DLD1 (cell line): ENCODE measurements at regions not wholly inside any gene's neighbourhood (a gene's known extent, or its start where the extent isn't known, plus 50 kb on each side); places are given as distances from the start of the nearest gene placed in this dataset.
"Not testable (repeated sequence)": the region's sequence is repeated elsewhere in the genome, so short reads cannot be mapped to it uniquely, and the experiment has no call there.

Source experiments
- in situ Hi-C: cut with HindIII; loops from 2 replicates; pipeline ENCODE4 v1.10.0; 2017; ENCODE audit warnings: low sequenced_read_pairs

DNA sequence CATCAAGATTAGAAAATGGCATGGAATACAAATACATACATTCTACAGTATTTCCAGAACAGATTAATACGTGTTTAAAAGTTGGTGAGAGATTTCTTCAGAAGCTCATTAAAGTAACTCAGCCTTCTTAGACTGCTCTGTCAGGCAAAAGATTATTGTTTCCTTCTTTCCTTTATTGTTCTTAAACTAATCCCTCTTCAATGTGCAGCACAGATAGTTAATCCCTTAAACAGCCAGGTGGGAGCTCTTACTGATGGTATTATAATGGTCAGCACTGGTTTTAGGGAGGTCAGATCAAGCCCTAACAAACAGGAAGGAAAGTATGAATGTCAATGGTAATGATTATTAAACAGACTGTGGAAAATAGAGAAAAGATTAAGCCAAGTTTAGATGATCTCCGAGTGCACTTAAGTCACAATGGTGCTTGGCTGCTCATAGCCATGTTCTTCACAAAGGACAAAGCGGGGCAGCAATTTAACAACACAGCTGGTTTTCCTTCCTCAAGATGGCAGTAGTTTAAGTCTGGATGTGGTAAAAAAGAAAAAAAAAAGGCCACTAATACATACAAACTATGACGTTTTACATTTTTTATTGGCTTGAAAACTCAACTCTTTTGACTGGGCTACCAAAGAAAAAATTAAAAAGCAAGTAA is 992.6 kb downstream of the PCDH9 start:
- in situ Hi-C loops = no loop called here

DNA sequence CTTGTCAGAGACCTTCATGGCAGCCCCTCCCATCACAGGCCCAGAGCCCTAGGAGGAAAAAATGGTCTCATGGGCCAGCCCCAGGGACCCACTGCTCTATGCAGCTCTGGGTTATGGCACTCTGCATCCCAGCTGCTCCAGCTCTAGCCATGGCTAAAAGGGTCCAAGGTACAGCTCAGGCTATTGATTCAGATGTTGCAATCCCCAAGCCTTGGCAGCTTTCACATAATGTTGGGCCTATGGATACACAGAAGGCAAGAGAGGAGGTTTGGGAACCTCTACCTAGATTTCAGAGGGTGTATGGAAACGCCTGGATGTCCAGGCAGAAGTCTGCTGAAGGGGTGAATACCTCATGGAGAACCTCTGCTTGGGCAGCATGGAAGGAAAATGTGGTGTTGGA is 996.0 kb downstream of the PCDH9 start:
- in situ Hi-C loops = no loop called here

DNA sequence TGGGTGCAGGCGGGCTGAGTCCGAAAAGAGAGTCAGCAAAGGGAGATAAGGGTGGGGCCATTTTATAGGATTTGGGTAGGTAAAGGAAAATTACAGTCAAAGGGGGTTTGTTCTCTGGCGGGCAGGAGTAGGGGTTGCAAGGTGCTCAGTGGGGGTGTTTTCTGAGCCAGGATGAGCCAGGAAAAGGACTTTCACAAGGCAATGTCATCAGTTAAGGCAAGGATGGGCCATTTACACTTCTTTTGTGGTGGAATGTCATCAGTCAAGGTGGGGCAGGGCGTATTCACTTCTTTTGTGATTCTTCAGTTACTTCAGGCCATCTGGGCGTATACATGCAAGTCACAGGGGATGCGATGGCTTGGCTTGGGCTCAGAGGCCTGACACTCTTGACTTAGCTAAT is 998.2 kb downstream of the PCDH9 start:
- in situ Hi-C loops = not testable (repeated sequence)

DNA sequence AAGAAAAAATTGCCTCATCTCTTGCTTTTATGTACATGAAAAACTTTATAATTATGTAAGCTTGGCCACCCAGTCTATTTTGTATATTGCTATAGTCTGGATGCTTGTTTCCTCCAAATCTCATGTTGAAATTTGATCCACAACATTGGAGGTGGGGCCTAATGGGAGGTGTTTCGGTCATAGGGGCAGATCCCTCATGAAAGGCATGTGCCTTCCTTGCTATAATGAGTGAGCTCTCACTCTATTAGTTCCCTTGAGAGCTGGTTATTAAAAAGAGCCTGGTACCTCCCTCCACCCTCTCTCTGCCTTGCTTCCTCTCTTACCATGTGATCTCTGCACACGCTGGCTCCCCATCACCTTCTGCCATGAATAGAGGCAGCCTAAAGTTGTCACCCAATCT is 1005.1 kb downstream of the PCDH9 start:
- in situ Hi-C loops = no loop called here

DNA sequence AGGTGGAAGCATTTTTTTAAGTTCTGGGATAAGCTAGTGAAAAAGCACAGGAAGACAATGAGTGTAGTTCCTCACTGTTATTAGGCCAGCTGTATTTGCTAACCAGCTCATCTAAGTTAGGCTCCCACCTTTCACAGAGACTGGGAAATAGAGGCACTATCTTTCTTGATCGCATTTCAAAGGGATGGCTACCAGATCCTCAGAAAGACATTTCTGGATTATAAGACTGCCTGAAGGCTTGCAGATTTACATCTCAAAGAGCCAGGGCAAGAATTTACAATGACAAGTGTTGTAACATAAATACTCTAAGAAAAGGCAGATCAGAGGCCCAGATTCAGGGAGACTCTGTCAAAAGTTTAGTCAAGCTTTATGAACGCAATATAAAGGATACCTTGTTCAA is 1005.5 kb downstream of the PCDH9 start:
- in situ Hi-C loops = no loop called here

DNA sequence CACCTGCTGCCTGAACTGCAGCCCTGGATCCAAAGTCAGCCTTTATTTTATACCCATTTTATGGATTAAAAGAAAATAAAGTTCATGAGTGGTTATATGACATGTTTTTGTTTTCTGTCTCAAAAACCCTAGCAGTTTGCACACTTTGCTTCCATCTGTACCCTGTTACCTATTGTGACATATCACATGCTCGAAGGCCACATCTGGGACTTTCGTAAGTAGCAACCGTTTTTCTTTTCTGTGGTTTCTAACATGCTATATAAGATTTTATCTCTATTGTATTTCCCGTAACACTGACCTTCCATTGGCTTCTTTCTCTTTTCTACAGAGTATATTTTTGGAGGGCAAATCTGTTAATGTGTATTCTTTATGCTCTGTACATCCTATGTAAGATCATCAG is 1007.2 kb downstream of the PCDH9 start:
- in situ Hi-C loops = no loop called here

DNA sequence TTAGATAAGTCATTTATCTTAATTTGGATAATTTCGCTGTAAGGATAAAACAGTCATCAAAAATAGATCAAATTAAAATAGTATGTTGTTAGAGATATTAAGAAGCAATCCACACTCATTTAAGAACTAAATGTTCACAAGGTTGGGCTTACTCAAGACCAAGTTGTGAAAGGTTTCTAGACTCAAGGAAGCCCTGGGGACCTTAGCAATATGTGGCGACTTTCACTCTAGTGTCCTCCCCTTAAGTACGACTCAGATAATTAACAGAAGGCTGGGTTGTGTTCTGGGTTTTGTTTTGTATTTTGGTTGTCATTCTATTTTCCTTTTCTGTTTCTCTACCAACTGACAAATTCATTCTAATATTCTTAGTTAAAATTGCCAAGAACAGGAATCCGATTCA is 1008.0 kb downstream of the PCDH9 start:
- in situ Hi-C loops = no loop called here

DNA sequence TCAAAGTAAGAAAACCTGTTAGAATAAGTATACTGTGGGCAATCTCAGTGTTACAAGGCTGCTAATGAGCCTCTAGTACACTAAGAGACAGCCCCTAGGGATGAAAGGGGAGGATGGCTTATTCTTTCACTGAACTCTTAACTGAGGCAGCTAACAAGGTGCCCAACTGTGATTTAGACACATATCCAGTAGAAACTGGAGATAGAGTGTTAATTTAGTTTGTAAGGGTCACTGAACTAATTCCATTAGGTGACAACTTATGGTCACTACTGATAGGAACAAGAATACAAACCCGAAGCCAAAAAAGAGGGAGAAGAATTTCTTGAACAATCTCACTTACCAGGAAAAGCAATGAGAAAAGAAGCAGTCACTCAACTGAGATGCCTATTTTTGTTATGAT is 1010.6 kb downstream of the PCDH9 start:
- in situ Hi-C loops = no loop called here

DNA sequence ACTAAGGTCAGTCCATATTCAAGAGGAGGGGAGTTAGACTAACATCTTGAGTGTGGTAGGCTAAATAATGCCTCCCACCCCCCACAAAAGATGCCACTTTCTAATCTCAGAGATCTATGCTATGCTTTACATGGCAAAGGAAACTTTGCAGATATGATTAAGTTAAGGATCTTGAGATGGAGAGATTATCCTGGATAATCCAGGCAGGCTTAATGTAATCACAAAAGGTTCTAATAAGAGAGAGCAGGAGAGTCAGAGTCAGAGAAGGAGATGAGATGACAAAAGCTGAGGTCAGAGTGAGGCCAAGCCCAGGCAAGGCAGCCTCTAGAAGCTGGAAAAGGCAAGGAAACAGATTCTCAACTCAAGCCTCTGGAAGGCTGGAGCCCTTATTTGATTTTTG is 1011.6 kb downstream of the PCDH9 start:
- in situ Hi-C loops = no loop called here

DNA sequence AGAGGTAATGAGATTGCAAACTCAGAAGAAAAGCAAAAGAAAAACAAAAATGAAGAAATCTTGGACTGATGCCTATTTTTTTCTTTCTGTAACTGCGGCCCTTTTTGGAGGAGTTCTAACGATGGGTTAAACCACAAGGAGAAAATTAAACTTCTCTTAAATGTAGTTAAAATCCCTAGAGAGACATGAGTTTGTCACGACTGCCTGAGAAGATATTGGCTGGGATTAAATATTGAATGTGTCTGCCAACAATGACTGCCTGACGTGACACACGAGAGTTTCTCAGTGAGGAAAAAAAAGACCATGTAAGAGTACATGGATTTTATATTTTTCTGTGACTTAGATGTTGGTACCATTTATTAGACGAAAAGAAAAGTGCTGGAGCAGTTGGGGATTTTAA is 1013.4 kb downstream of the PCDH9 start:
- in situ Hi-C loops = no loop called here

DNA sequence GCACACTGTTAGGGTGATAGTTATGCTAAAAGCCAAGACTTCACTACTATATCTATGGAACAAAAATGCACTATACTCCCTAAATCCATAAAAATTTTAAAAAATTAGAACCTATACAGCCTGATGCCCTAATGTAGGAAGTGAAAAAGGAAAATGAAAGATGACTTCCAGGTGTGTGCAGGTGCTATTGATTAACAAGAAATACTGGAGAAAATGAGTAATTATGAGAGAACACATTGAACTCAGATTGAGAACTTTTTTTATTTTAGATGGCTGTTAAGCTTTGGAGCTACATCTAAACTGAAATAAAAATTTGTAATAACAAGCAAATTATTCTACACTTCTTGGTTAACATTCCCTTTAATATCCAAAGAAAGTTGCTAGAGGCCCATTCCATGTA is 1015.7 kb downstream of the PCDH9 start:
- in situ Hi-C loops = no loop called here

DNA sequence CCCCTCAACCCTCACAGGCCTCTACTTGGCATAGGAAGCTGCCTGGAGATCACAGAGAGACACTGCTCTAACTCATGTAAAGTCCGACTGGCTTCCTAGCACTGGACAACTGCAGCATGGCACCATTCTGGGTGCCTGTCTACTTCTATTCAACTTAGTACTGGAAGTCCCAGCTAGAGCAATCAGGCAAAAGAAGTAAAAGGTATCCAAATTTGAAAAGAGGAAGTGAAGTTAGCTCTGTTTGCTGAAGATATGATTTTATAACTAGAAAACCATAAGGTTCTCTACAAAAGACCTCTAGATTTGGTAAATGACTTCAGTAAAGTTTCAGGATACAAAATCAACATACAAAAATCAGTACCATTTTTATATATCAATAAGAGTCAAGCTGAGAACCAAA is 1017.6 kb downstream of the PCDH9 start:
- in situ Hi-C loops = no loop called here

DNA sequence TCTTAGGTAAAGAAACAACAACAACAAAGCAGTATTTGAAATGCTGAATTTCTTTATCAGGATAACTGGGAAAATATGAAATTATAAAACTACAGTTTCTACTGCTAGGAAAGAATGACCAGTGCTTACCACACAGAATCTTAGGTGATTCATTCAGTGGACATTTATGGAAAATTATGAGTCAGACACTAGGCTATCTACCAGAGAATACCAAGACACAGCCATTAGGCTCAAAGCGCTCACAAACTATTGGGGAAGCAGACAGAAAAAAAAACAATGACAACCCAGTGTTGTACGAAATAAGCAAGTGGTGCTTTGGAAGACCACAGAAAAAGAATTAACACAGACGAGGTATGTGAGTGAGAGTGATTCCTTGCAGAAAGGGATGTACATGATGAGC is 1019.5 kb downstream of the PCDH9 start:
- in situ Hi-C loops = no loop called here

DNA sequence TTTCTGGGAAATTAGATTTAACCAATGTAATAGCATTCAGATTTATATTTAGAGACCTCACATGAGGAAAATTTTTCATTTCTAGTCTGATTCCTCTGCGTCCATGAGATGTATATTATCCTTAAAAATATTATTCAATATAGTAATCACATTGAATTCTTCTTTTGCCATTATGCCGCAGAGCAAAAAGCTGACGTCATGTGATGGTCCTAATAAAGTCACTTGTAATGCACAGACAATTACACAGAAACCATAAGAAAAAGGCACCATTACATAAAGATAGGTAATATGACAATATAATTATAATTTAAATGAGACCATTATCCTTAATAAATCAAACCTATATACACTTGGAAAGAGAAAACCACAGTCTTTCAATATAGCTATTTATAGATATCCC is 1021.5 kb downstream of the PCDH9 start:
- in situ Hi-C loops = no loop called here

DNA sequence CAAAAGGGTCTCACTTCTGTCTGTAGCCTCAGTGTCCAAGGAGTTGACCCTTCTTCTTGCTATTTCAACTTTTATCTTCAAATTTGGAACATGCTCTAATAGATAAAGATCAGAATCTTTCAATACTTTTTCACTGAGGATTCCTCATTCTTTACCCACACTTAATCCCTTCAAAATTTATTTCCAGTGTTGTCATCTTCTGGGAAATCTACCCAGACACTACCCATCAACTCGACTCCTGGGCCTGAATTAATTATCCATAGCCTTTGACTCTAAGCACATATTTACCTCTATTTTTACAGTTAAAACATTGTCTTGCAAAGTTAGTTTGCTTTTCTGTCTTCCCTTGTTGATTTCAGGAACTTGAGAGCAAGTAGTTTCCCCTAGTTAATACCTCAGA is 1022.5 kb downstream of the PCDH9 start:
- in situ Hi-C loops = no loop called here

DNA sequence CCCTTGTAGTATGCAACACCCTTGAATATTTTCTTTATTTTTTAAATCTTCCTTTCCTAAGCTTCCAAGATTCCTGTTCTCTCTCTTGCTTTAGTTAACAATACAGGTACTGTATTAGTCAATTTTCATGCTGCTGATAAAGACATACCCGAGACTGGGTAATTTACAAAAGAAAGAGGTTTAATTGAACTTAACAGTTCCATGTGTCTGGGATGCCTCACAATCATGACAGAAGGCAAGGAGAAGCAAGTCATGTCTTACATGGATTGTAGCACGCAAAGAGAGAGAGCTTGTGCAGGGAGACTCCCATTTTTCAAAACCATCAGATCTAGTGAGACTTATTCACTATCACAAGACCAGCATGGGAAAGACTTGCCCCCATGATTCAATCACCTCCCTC is 1024.3 kb downstream of the PCDH9 start:
- in situ Hi-C loops = no loop called here

DNA sequence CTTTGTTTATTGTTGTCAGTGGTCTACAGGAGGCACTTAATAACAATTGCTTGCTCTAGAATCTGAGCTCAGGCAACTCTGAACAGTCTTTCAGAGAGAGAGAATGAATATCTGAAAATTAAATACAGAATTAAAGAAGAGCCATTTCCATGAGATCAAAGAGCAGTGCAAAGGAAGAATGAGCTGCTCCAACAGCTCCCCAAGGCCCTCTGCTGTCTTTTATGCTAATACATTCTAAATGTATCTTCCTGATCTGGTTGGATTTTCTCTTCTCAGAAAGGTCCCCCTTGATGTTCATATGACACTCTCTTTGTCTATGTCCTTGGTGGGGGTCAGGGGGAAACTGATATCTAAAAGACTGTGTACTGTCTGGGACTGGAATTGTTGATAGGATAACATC is 1029.6 kb downstream of the PCDH9 start:
- in situ Hi-C loops = no loop called here

DNA sequence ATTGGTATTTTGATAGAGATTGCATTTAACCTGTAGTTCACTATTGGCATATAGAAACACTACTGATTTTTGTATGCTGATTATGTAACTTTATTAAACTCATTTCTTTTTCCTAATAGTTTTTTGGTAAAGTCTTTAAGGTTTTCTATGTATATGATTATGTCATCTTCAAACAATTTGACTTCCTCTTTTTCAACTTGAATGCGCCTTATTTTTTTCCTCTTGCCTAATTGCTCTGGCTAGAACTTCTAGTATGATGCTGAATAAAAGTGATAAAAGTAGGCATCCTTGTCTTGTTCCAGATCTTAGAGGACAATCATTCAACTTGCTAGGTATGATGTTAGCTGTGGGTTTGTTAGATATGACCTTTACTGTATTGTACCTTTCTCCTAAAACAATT is 1034.9 kb downstream of the PCDH9 start:
- in situ Hi-C loops = no loop called here

DNA sequence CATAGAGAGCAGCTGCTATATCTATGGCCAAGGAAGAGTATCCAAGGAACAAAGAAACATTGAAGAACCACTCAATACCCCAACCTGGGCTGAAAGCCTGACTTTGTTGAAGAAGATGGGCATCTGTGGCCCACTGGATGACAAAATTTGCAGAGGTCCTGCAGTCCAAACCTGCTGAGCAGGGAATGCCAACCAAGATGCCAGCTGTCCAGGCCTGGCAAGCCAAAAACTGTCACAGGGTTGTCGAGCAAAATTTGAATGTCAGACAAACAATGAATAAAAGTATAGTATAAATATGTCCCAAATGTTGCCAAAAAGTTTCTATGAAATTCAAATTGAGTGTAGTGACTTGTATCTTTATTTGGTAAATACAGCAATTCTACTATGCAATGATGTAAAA is 1040.2 kb downstream of the PCDH9 start:
- in situ Hi-C loops = no loop called here

DNA sequence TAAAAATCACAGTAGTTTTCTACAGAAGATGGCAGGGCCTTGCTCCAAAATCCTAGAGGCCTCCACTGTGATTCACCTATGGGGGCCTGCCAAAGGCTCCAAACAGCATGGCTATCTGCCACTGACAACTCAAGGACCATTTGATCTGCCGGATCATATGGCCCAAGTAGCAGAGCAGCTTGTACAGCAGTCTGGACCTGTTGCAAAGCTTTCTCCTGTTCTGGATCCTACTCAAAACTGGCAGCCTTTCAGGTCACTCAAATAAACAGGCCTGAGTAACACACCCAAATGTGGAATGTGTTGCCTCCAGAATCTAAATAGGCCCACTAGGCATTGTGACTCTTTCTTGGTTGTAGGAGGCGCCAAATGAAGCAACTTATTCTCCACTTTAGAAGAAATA is 1049.3 kb downstream of the PCDH9 start:
- in situ Hi-C loops = no loop called here

DNA sequence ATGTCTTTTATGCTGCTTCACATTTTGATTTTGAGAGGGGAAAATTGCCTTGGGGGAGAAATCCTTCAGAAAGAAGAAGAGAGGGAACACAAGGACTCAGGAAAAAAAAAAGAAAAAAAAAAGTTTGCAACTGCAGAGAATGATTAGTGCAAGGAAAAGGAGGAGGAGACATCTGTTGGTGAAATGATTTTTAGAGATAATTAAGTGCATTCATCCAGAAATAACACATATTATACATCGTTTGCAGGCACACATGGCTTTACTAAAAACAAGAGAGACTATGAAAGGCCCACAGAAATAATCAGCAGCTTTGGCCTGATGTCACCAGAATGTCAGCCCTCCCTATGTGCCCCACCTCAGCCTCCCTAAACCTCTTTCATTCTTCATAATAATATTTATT is 1058.2 kb downstream of the PCDH9 start:
- in situ Hi-C loops = no loop called here

DNA sequence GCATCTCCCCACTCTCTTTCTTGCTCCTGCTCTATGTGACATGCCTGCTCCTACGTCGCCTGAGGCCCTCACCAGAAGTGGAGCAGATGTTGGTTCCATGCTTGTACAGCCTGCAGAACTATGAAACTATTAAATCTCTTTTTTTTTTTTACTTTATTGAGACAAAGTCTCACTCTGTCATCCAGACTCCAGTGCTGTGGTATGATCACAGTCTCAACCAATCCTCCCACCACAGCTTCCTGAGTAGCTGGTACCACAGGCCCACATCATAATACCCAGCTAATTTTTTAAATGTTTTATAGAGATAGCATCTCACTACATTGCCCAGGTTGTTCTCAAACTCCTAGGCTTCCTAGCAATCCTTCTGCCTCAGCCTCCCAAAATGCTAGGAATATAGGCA is 1067.7 kb downstream of the PCDH9 start:
- in situ Hi-C loops = no loop called here

DNA sequence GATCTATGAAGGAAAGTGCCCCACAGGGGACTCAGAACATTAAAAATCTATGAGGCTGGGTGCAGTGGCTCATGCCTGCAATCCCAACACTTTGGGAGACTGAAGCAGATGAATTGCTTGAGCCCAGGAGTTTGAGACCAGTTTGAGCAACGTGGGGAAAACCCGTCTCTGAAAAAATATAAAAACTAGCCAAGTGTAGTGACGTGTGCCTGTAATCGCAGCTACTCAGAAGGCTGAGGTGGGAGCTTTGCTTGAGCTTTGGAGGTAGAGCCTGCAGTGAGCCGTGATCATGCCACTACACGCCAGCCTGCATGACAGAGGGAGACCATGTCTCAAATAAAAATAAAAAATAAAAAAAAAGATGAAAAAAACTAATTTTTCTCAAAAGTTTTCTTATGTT is 1070.6 kb downstream of the PCDH9 start:
- in situ Hi-C loops = no loop called here

DNA sequence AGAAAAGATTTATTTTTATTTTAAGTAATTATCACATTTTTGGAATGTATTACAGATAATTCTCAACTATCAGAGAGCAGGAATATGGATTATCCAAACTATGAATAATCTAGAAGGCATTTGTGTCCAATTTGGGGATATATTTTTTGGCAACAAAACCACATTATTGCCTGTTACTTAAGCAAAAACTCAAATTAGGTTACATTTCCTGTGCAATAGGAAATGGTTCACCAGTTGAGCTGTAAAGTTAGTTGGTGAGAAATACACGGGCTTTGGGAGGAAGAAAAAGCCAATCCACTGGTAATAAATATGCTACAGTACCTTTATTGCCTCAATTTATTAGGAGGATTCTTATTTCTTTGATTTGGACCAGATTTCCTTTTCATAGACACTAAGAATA is 1075.2 kb downstream of the PCDH9 start:
- in situ Hi-C loops = no loop called here
